IMR-90 (cell line): ENCODE measurements at regions not wholly inside any gene's neighbourhood (a gene's known extent, or its start where the extent isn't known, plus 50 kb on each side); places are given as distances from the start of the nearest gene placed in this dataset.

Experiments used
- ATAC-seq: fragments of 200-7000 bp; cut with Tn5 transposase; 2 replicates; pipeline ENCODE4 v1.9.1; 2020; ENCODE audit warnings: low read depth, mild to moderate bottlenecking, moderate library complexity
- BruUV-seq: library from RNA; stranded (reverse); fragments of 400-500 nt; replicated peaks from 2 replicates; lab custom pipeline; 2021; lab: Mats Ljungman, UMichigan
- CTCF ChIA-PET: fragments of 300-600 bp; formaldehyde crosslinking; extraction: SDS; loops from one replicate; lab custom pipeline; 2021; ENCODE audit warnings: antibody characterized with exemption; lab: Yijun Ruan, JAX
- POLR2A ChIA-PET: fragments of 300-600 bp; sonication (Branson Sonifier 250); formaldehyde crosslinking; loops from one replicate; lab custom pipeline; 2022; ENCODE audit warnings: antibody characterized with exemption; ENCODE audit not compliant: unreplicated experiment; lab: Charles Lee
- DNase-seq: peaks from one replicate; pipeline ENCODE4 v3.0.0; 2013
- H2AFZ ChIP-seq: replicated peaks from 2 replicates; pipeline ENCODE3; 2013; ENCODE audit warnings: low read length, mild to moderate bottlenecking; ENCODE audit not compliant: poor library complexity
- H2AK5ac ChIP-seq: 2 replicates; pipeline ENCODE4 v1.6.1; 2013; ENCODE audit warnings: low read depth, low read length, inconsistent platforms
- H2AK9ac ChIP-seq: replicated peaks from 2 replicates; pipeline ENCODE3; 2013; ENCODE audit warnings: mild to moderate bottlenecking, low read depth, low read length, moderate library complexity; ENCODE audit not compliant: poor library complexity
- H2BK120ac ChIP-seq: 2 replicates; pipeline ENCODE4 v1.6.1; 2013; ENCODE audit warnings: low read depth, low read length, inconsistent platforms
- H2BK15ac ChIP-seq: 3 replicates; pipeline ENCODE4 v1.6.1; 2013; ENCODE audit warnings: low read depth, low read length, inconsistent platforms
- H2BK20ac ChIP-seq: 2 replicates; pipeline ENCODE4 v1.6.1; 2013; ENCODE audit warnings: low read depth, mild to moderate bottlenecking, inconsistent platforms, low read length, moderate library complexity
- H2BK5ac ChIP-seq: 2 replicates; pipeline ENCODE4 v1.6.1; 2013; ENCODE audit warnings: mild to moderate bottlenecking, low read depth, low read length, inconsistent platforms; ENCODE audit not compliant: poor library complexity, severe bottlenecking
- H3K14ac ChIP-seq: replicated peaks from 2 replicates; pipeline ENCODE4 v1.6.1; 2013; ENCODE audit warnings: low read depth, low read length, inconsistent platforms
- H3K18ac ChIP-seq: 2 replicates; pipeline ENCODE4 v1.6.1; 2013; ENCODE audit warnings: low read depth, low read length, control low read depth
- H3K23ac ChIP-seq: 2 replicates; pipeline ENCODE4 v1.6.1; 2013; ENCODE audit warnings: low read depth, low read length, inconsistent platforms
- H3K27ac ChIP-seq: 2 replicates; pipeline ENCODE4 v1.5.1; 2013; ENCODE audit warnings: mild to moderate bottlenecking, control low read depth, low read length; ENCODE audit not compliant: insufficient read depth
- H3K27me3 ChIP-seq: 2 replicates; pipeline ENCODE4 v1.6.1; 2013; ENCODE audit warnings: low read length; ENCODE audit not compliant: control insufficient read depth, insufficient read depth
- H3K36me3 ChIP-seq: 2 replicates; pipeline ENCODE4 v1.6.1; 2013; ENCODE audit warnings: low read length, mixed read lengths; ENCODE audit not compliant: control insufficient read depth, insufficient read depth
- H3K4ac ChIP-seq: 2 replicates; pipeline ENCODE4 v1.6.1; 2013; ENCODE audit warnings: low read depth, low read length, inconsistent platforms
- H3K4me1 ChIP-seq: 2 replicates; pipeline ENCODE4 v1.6.1; 2013; ENCODE audit warnings: low read length, mixed read lengths; ENCODE audit not compliant: control insufficient read depth, insufficient read depth
- H3K4me2 ChIP-seq: 2 replicates; pipeline ENCODE4 v1.6.1; 2013; ENCODE audit warnings: low read depth, mild to moderate bottlenecking, control low read depth, low read length, moderate library complexity
- H3K4me3 ChIP-seq: 2 replicates; pipeline ENCODE4 v1.5.1; 2013; ENCODE audit warnings: low read depth, mild to moderate bottlenecking, control low read depth, low read length, moderate library complexity; ENCODE audit not compliant: insufficient read depth
- H3K56ac ChIP-seq: 2 replicates; pipeline ENCODE4 v1.6.1; 2013; ENCODE audit warnings: low read length, inconsistent platforms; ENCODE audit not compliant: insufficient read depth; ENCODE audit errors: extremely low read depth
- H3K79me1 ChIP-seq, 2 experiments: 2 replicates each; pipeline ENCODE4 v1.6.1; 2013; ENCODE audit warnings: low read length in 2 of 2, inconsistent platforms in 1 of 2, low read depth in 1 of 2
- H3K9ac ChIP-seq: 2 replicates; pipeline ENCODE4 v1.6.1; 2013; ENCODE audit warnings: low read depth, low read length, control low read depth
- H3K9me1 ChIP-seq: 2 replicates; pipeline ENCODE4 v1.6.1; 2013; ENCODE audit warnings: low read length, inconsistent platforms; ENCODE audit not compliant: insufficient read depth
- H3K9me3 ChIP-seq: 2 replicates; pipeline ENCODE4 v1.6.1; 2013; ENCODE audit warnings: low read length; ENCODE audit not compliant: control insufficient read depth, insufficient read depth
- H4K20me1 ChIP-seq: 2 replicates; pipeline ENCODE4 v1.6.1; 2013; ENCODE audit warnings: low read length, inconsistent platforms; ENCODE audit not compliant: insufficient read depth
- H4K5ac ChIP-seq: 2 replicates; pipeline ENCODE4 v1.6.1; 2013; ENCODE audit warnings: mild to moderate bottlenecking, low read depth, low read length, control low read depth
- H4K8ac ChIP-seq, 2 experiments: 2 replicates each; pipeline ENCODE4 v1.6.1; 2013; ENCODE audit warnings: low read depth in 2 of 2, low read length in 2 of 2, control low read depth in 1 of 2, inconsistent platforms in 1 of 2
- H4K91ac ChIP-seq: 2 replicates; pipeline ENCODE4 v1.6.1; 2013; ENCODE audit warnings: low read depth, low read length, inconsistent platforms; ENCODE audit not compliant: insufficient read depth
- BHLHE40 ChIP-seq: fragments of 150-350 bp; IDR thresholded peaks from 2 replicates; pipeline ENCODE4 v1.6.1; 2016; ENCODE audit warnings: mild to moderate bottlenecking, low read depth, low read length
- CHD1 ChIP-seq: IDR thresholded peaks from 2 replicates; pipeline ENCODE4 v1.6.1; 2012; ENCODE audit warnings: low read depth, low read length, improper control_type of control experiment
- ELK1 ChIP-seq: fragments of 150-350 bp; IDR thresholded peaks from 2 replicates; pipeline ENCODE4 v1.6.1; 2016; ENCODE audit warnings: low read depth, mild to moderate bottlenecking, low read length, moderate library complexity, borderline replicate concordance
- FOS ChIP-seq: fragments of 150-350 bp; IDR thresholded peaks from 2 replicates; pipeline ENCODE4 v1.6.1; 2016; ENCODE audit warnings: low read depth, low read length
- MAFK ChIP-seq: IDR thresholded peaks from 2 replicates; pipeline ENCODE4 v1.6.1; 2012; ENCODE audit warnings: low read depth, low read length, improper control_type of control experiment
- MAZ ChIP-seq: IDR thresholded peaks from 2 replicates; pipeline ENCODE4 v1.6.1; 2012; ENCODE audit warnings: low read depth, mild to moderate bottlenecking, low read length, improper control_type of control experiment, moderate library complexity, borderline replicate concordance
- NFE2L2 ChIP-seq: fragments of 150-350 bp; IDR thresholded peaks from 2 replicates; pipeline ENCODE4 v1.6.1; 2016; ENCODE audit warnings: low read depth, mild to moderate bottlenecking, low read length
- POLR2A ChIP-seq: IDR thresholded peaks from 2 replicates; pipeline ENCODE4 v1.6.1; 2012; ENCODE audit warnings: mild to moderate bottlenecking, low read depth, low read length
- RCOR1 ChIP-seq: IDR thresholded peaks from 2 replicates; pipeline ENCODE4 v1.6.1; 2012; ENCODE audit warnings: mild to moderate bottlenecking, low read length, improper control_type of control experiment; ENCODE audit not compliant: insufficient replicate concordance
- RFX5 ChIP-seq: IDR thresholded peaks from 2 replicates; pipeline ENCODE4 v1.8.0; 2012; ENCODE audit warnings: low read depth, mild to moderate bottlenecking, low read length, moderate library complexity
- USF2 ChIP-seq: fragments of 150-350 bp; IDR thresholded peaks from 2 replicates; pipeline ENCODE4 v1.6.1; 2017; ENCODE audit warnings: mild to moderate bottlenecking, antibody characterized with exemption, low read length, low read depth
- WGBS, 2 experiments: methylation state at CpG; one replicate each; pipeline versions ENCODE4 v1.1.5 to v1.1.7; 2013; ENCODE audit warnings: missing lambda C conversion rate in 2 of 2; ENCODE audit not compliant: insufficient read length in 1 of 2; ENCODE audit errors: extremely low coverage in 2 of 2; 5-methylcytosine and 5-hydroxymethylcytosine counted together
- dilution Hi-C: fragments of 300-500 bp; cut with HindIII; formaldehyde crosslinking; loops from one replicate; pipeline ENCODE4 v1.14.3; 2018; ENCODE audit warnings: low sequenced_read_pairs; ENCODE audit not compliant: unreplicated experiment
- in situ Hi-C: fragments of 300-500 bp; cut with MboI; formaldehyde crosslinking; loops from 3 replicates; pipeline ENCODE4 v1.14.3; 2019; ENCODE audit warnings: low sequenced_read_pairs, inconsistent platforms, mixed read lengths
- intact Hi-C: fragments of 100-400 bp; cut with micrococcal nuclease; formaldehyde crosslinking; loops from 2 replicates; pipeline ENCODE4 v1.10.0; 2022

- no peak overlapping the region for H2AK9ac ChIP-seq
- no peak overlapping the region for H3K4ac ChIP-seq
- no peak overlapping the region for H3K23ac ChIP-seq
- H2BK120ac ChIP-seq = no peak overlapping the region
- H2BK20ac ChIP-seq = no peak overlapping the region
- H3K9ac ChIP-seq = no peak overlapping the region
- H3K27me3 ChIP-seq = peaks cover 25% of the 10 kb centered on the region
- dilution Hi-C loops (no loop called here), in situ Hi-C loops (no loop called here), intact Hi-C loops (no loop called here)
- CTCF ChIA-PET = interaction anchor here (0.6 kb wide), 1 partner anchor 124 kb away, joined by 3 read pairs; no protein-coding TSS in a partner anchor
- no peak overlapping the region for H4K8ac ChIP-seq
- H4K91ac ChIP-seq = no peak overlapping the region
- H2AFZ ChIP-seq = no peak overlapping the region
- no peak for ATAC-seq
- no peaks in the 10 kb centered on the region for H3K4me1 ChIP-seq
- H4K20me1 ChIP-seq = no peaks in the 10 kb centered on the region
- H3K4me2 ChIP-seq = no peak overlapping the region
- H2AK5ac ChIP-seq = no peak overlapping the region
- POLR2A ChIA-PET = no interaction called here
- H3K36me3 ChIP-seq = no peaks in the 10 kb centered on the region
- H3K4me3 ChIP-seq = no peak overlapping the region
- no CpG with 5 or more reads among the region's 1 CpG for WGBS, 2 experiments
- DNase-seq = no peak
- no peak overlapping the region for H3K18ac ChIP-seq
- no peak overlapping the region for H2BK15ac ChIP-seq
- no peak overlapping the region for H2BK5ac ChIP-seq
- BruUV-seq = no TSS peak
- no peak overlapping the region for H3K56ac ChIP-seq
- H4K5ac ChIP-seq = no peak overlapping the region
- H3K79me1 ChIP-seq = no peaks in the 10 kb centered on the region
- no peak overlapping the region for H3K27ac ChIP-seq
- TF ChIP-seq MAFK (no peak), MAZ (no peak), FOS (no peak), ELK1 (no peak), BHLHE40 (no peak), CHD1 (no peak), RCOR1 (no peak), POLR2A (no peak), USF2 (no peak), NFE2L2 (no peak), RFX5 (no peak)
- H3K14ac ChIP-seq = no peak overlapping the region
- H3K9me1 ChIP-seq = no peaks in the 10 kb centered on the region
- H3K9me3 ChIP-seq = peaks cover 2% of the 10 kb centered on the region
These were observed 76.8 kb upstream of the ATF3 start for GRCh38 chr1:212531796-212532195.
